B cell (primary cell): ENCODE measurements at regions not wholly inside any gene's neighbourhood (a gene's known extent, or its start where the extent isn't known, plus 50 kb on each side); places are given as distances from the start of the nearest gene placed in this dataset.

ENCODE experiments used
- ATAC-seq: fragments of 200-7000 bp; cut with Tn5 transposase; one replicate; pipeline ENCODE4 v1.10.0; 2021; ENCODE audit warnings: low read depth, mild to moderate bottlenecking, moderate number of reproducible peaks, moderate library complexity
- CTCF ChIA-PET: fragments of 350-600 bp; sonication (Branson Sonifier 250); formaldehyde crosslinking; loops from one replicate; lab custom pipeline; 2021; ENCODE audit warnings: antibody characterized with exemption, inconsistent platforms; lab: Charles Lee
- POLR2A ChIA-PET: fragments of 350-600 bp; sonication (Branson Sonifier 250); formaldehyde crosslinking; loops from one replicate; lab custom pipeline; 2021; ENCODE audit warnings: antibody characterized with exemption; lab: Charles Lee
- DNase-seq: peaks from one replicate; pipeline ENCODE4 v3.0.0; 2013
- H2AFZ ChIP-seq: 2 replicates; pipeline ENCODE4 v1.6.1; 2012; ENCODE audit warnings: mild to moderate bottlenecking, low read depth, low read length; ENCODE audit not compliant: insufficient read depth, poor library complexity, severe bottlenecking
- H3K27ac ChIP-seq, 2 donors: 1 replicate in 1 of 2; 2 replicates in 1 of 2; pipeline ENCODE4 v1.5.1; 2012 to 2013; ENCODE audit warnings: low read length in 2 of 2, mild to moderate bottlenecking in 2 of 2, moderate library complexity in 1 of 2
- H3K27me3 ChIP-seq, 4 experiments: fragments of 200-600 bp in 1 of 4; sonication (generic) in 1 of 4; replicated peaks in 1 of 4; 1 replicate in 2 of 4; 2 replicates in 2 of 4; pipeline versions ENCODE4 v1.6.1 to v1.7.0; 2013 to 2016; ENCODE audit warnings: low read length in 3 of 4, mild to moderate bottlenecking in 2 of 4, mixed read lengths in 1 of 4, moderate library complexity in 1 of 4; ENCODE audit not compliant: insufficient read depth in 4 of 4, control insufficient read depth in 3 of 4; ENCODE audit errors: control extremely low read depth in 1 of 4
- H3K36me3 ChIP-seq, 2 experiments: replicated peaks in 1 of 2; 1 replicate in 1 of 2; 2 replicates in 1 of 2; pipeline versions ENCODE4 v1.6.1 to v1.7.1; 2013; ENCODE audit warnings: low read length in 1 of 2; ENCODE audit not compliant: insufficient read depth in 2 of 2, control insufficient read depth in 1 of 2; ENCODE audit errors: control extremely low read depth in 1 of 2, extremely low read depth in 1 of 2
- H3K4me1 ChIP-seq, 2 donors: fragments of 200-600 bp in 1 of 2; sonication (generic) in 1 of 2; 1 replicate in 1 of 2; 2 replicates in 1 of 2; pipeline versions ENCODE4 v1.5.1 to v1.6.1; 2013 to 2017; ENCODE audit warnings: low read length in 2 of 2; ENCODE audit not compliant: control insufficient read depth in 2 of 2, insufficient read depth in 2 of 2
- H3K4me2 ChIP-seq: replicated peaks from 2 replicates; pipeline ENCODE3; 2012; ENCODE audit warnings: mild to moderate bottlenecking, low read depth, low read length; ENCODE audit not compliant: poor library complexity, severe bottlenecking
- H3K4me3 ChIP-seq, 5 experiments: fragments of 200-600 bp in 1 of 5; sonication (generic) in 1 of 5; 1 replicate in 3 of 5; 2 replicates in 2 of 5; pipeline versions ENCODE4 v1.5.1 to v1.7.0; 2011 to 2016; ENCODE audit warnings: low read length in 4 of 5, mild to moderate bottlenecking in 4 of 5, low read depth in 2 of 5, control low read depth in 1 of 5, moderate library complexity in 1 of 5; ENCODE audit not compliant: insufficient read depth in 1 of 5; ENCODE audit errors: control extremely low read depth in 1 of 5, extremely low read depth in 1 of 5
- H3K79me2 ChIP-seq: fragments of 200-600 bp; sonication (generic); one replicate; pipeline ENCODE4 v1.6.0; 2016; ENCODE audit warnings: low read length; ENCODE audit not compliant: control insufficient read depth, insufficient read depth
- H3K9ac ChIP-seq: fragments of 200-600 bp; sonication (generic); 2 replicates; pipeline ENCODE4 v1.6.1; 2017; ENCODE audit warnings: mild to moderate bottlenecking, low read length, moderate library complexity
- H3K9me3 ChIP-seq, 3 donors: one replicate each; pipeline versions ENCODE4 v1.6.1 to v1.7.1; 2013; ENCODE audit warnings: low read length in 2 of 3; ENCODE audit not compliant: control insufficient read depth in 2 of 3, insufficient read depth in 1 of 3; ENCODE audit errors: control extremely low read depth in 1 of 3
- H4K20me1 ChIP-seq: 2 replicates; pipeline ENCODE4 v1.6.0; 2012; ENCODE audit warnings: mild to moderate bottlenecking, low read length; ENCODE audit not compliant: insufficient read depth, control insufficient read depth, poor library complexity, severe bottlenecking
- H3K27ac Mint-ChIP-seq: one replicate; pipeline ENCODE4 v1.8.0; 2021; ENCODE audit warnings: mixed read lengths
- H3K27me3 Mint-ChIP-seq: one replicate; pipeline ENCODE4 v1.8.0; 2021; ENCODE audit warnings: mixed read lengths
- H3K4me1 Mint-ChIP-seq: one replicate; pipeline ENCODE4 v1.8.0; 2021; ENCODE audit warnings: mixed read lengths
- H3K4me3 Mint-ChIP-seq: one replicate; pipeline ENCODE4 v1.8.0; 2021; ENCODE audit warnings: mixed read lengths
- H3K9me3 Mint-ChIP-seq: one replicate; pipeline ENCODE4 v1.8.0; 2022; ENCODE audit warnings: mixed read lengths; ENCODE audit not compliant: insufficient read depth
- EZH2 ChIP-seq: IDR thresholded peaks from 2 replicates; pipeline ENCODE4 v1.6.1; 2012; ENCODE audit warnings: borderline replicate concordance, low read depth, mild to moderate bottlenecking, moderate library complexity, low read length; ENCODE audit not compliant: insufficient read depth, poor library complexity, severe bottlenecking
- WGBS: methylation state at CpG from one replicate; pipeline ENCODE4 v1.1.5; 2013; ENCODE audit warnings: missing lambda C conversion rate; ENCODE audit not compliant: insufficient coverage; 5-methylcytosine and 5-hydroxymethylcytosine counted together
- intact Hi-C: fragments of 100-400 bp; cut with micrococcal nuclease; formaldehyde crosslinking; loops from one replicate; pipeline ENCODE4 v1.10.0; 2022
- TF ChIP-seq, protein P1 (sequence below): fragments of 200-600 bp; IDR thresholded peaks from one replicate; pipeline ENCODE4 v1.8.0; 2022; ENCODE audit warnings: antibody characterized with exemption, mild to moderate bottlenecking

DNA sequence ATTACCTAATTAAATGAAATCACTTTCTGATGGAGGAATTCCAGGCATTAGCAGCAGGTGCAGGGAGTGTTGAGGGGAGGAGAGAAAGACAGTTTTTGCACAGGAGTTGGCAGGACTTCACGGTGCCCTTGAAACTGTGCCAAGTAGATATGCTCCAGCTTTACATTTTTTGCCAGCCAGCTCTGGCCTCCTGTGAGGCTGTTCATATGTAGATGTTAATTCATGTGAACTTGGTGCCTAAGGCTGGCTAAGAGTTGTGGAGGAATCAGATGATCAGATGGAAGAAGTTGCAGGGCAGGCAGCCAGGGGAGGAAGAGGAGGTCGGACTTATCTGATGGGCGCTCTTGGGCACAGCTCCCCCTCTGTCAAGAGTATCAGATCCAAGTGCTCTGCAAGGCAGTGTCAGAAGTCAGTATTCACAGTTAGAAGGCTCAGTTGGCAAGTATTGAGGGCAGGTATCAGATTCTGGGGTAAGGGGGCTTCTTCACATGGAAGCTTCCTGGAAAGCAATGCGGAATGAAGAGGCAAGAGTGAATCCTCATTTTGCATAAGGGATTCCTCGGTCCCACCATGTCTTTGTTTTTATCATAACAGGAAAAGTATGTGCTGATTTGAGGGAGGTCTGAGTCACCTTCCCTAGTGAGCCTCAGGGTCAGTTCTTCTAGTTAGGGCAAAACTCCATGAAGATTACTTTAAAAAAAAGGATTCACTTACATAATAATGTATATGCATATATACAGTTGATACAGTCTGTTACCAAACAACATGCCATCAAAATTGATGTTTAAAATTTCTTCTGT lies 172.6 kb upstream of the UMPS start:
- Histone ChIP-seq H3K4me3 (no peak overlapping the region), H3K9me3 (no peaks in the 10 kb centered on the region), H3K27me3 (peaks cover 0 to 9% (median 3%) of the 10 kb centered on the region in 4 experiments), H2AFZ (no peak overlapping the region), H3K9ac (no peak overlapping the region), H3K4me2 (no peak overlapping the region), H3K4me1 (no peaks in the 10 kb centered on the region), H3K79me2 (no peaks in the 10 kb centered on the region), H3K27ac (no peak overlapping the region), H3K36me3 (no peaks in the 10 kb centered on the region), H4K20me1 (no peaks in the 10 kb centered on the region)
- ChIA-PET POLR2A (no interaction called here), CTCF (interaction anchor here (0.7 to 3.4 kb wide), 5 partner anchors 9 to 131 kb away, joined by 3 to 25 read pairs (median 6); no protein-coding TSS in a partner anchor)
- TF ChIP-seq, protein P1, sequence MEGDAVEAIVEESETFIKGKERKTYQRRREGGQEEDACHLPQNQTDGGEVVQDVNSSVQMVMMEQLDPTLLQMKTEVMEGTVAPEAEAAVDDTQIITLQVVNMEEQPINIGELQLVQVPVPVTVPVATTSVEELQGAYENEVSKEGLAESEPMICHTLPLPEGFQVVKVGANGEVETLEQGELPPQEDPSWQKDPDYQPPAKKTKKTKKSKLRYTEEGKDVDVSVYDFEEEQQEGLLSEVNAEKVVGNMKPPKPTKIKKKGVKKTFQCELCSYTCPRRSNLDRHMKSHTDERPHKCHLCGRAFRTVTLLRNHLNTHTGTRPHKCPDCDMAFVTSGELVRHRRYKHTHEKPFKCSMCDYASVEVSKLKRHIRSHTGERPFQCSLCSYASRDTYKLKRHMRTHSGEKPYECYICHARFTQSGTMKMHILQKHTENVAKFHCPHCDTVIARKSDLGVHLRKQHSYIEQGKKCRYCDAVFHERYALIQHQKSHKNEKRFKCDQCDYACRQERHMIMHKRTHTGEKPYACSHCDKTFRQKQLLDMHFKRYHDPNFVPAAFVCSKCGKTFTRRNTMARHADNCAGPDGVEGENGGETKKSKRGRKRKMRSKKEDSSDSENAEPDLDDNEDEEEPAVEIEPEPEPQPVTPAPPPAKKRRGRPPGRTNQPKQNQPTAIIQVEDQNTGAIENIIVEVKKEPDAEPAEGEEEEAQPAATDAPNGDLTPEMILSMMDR = no peak
- no peak for TF ChIP-seq EZH2
- H3K9me3 Mint-ChIP-seq = no peaks in the 10 kb centered on the region
- DNase-seq (no peak), ATAC-seq (no peak)
- peaks cover 49% of the 10 kb centered on the region for H3K27me3 Mint-ChIP-seq
- 27% methylated on average over 3 of the region's 5 CpGs for WGBS
- intact Hi-C loops = no loop called here
- no peaks in the 10 kb centered on the region for H3K4me1 Mint-ChIP-seq
- H3K4me3 Mint-ChIP-seq = no peak overlapping the region
- H3K27ac Mint-ChIP-seq = no peak overlapping the region
